ENCODE measurements at regions not wholly inside any gene's neighbourhood (a gene's known extent, or its start where the extent isn't known, plus 50 kb on each side); places are given as distances from the start of the nearest gene placed in this dataset.

GRCh38 chr9:38226491-38226951 is 157.5 kb upstream of the SHB start:
- Histone ChIP-seq H2BK20ac (ENCODE audit: low read length) (no peak overlapping the region), H3K4me3 (ENCODE audit: extremely low read depth in 1 of 4, insufficient read depth in 2 of 4, low read depth in 3 of 4, low read length in 4 of 4) (peak overlapping the region in 1 of 4 experiments; percentile 26; a peak in 1 of 8 replicates), H3K27me3 (replicated peaks in 1 of 4; ENCODE audit: control insufficient read depth in 3 of 4, extremely low read depth in 1 of 4, insufficient read depth in 3 of 4, low read length in 3 of 4) (peaks cover 0 to 9% (median 0%) of the 10 kb centered on the region in 4 experiments; a peak in 4 of 7 replicates), H3K56ac (replicated peaks; ENCODE audit: insufficient read length, low read depth, low read length) (peak overlapping the region; percentile 73), H4K8ac (ENCODE audit: extremely low read depth, insufficient read depth, low read length) (no peak overlapping the region), H3K23ac (ENCODE audit: insufficient read length) (no peak overlapping the region), H3K9ac (replicated peaks in 1 of 4; ENCODE audit: extremely low read depth in 1 of 4, low read depth in 3 of 4, low read length in 3 of 4) (no peak overlapping the region), H3K79me2 (ENCODE audit: control insufficient read depth in 1 of 2, insufficient read depth in 2 of 2, low read length in 2 of 2) (no peaks in the 10 kb centered on the region), H3K4ac (replicated peaks; ENCODE audit: insufficient read length, low read depth, low read length) (no peak overlapping the region), H3K4me2 (ENCODE audit: insufficient read depth in 1 of 2, low read depth in 2 of 2, low read length in 2 of 2) (peak overlapping the region; percentile 18 to 41), H2BK5ac (ENCODE audit: low read depth, low read length) (no peak overlapping the region), H2AK5ac (ENCODE audit: low read depth, low read length) (no peak overlapping the region), H2BK12ac (ENCODE audit: low read depth, low read length) (no peak overlapping the region), H4K20me1 (replicated peaks in 1 of 2; ENCODE audit: control insufficient read depth in 1 of 2, insufficient read depth in 2 of 2, low read length in 2 of 2) (no peaks in the 10 kb centered on the region), H3K9me3 (ENCODE audit: insufficient read depth in 2 of 2, low read depth in 1 of 2, low read length in 1 of 2) (no peaks in the 10 kb centered on the region), H2BK15ac (ENCODE audit: low read length) (no peak overlapping the region), H3K79me1 (ENCODE audit: low read depth, low read length) (no peaks in the 10 kb centered on the region), H3K23me2 (ENCODE audit: low read depth, low read length) (peaks cover 2% of the 10 kb centered on the region; the same call in 1 of the 2 replicates), H2BK120ac (replicated peaks; ENCODE audit: low read depth, low read length) (no peak overlapping the region), H3K27ac (ENCODE audit: low read depth, low read length) (no peak overlapping the region), H2AFZ (ENCODE audit: low read length) (no peak overlapping the region), H4K5ac (ENCODE audit: insufficient read length, low read depth, low read length) (no peak overlapping the region), H3K4me1 (replicated peaks in 1 of 4; ENCODE audit: control insufficient read depth in 3 of 4, insufficient read depth in 4 of 4, low read length in 3 of 4) (peaks cover 0 to 23% (median 5%) of the 10 kb centered on the region in 4 experiments; a peak in 4 of 7 replicates), H4K91ac (replicated peaks; ENCODE audit: insufficient read length, low read length) (no peak overlapping the region), H3K18ac (ENCODE audit: extremely low read depth, low read length) (no peak overlapping the region), H3K14ac (ENCODE audit: insufficient read length) (no peak overlapping the region), H3K36me3 (ENCODE audit: control insufficient read depth in 2 of 4, insufficient read depth in 4 of 4, low read length in 3 of 4) (no peaks in the 10 kb centered on the region)
- 57% methylated on average over 11 of the region's 11 CpGs; no CpG with 5 or more reads in 1 of the 2 experiments for WGBS, 2 experiments (ENCODE audit: extremely low coverage in 1 of 2, insufficient coverage in 1 of 2, insufficient read length in 1 of 2, insufficient replicate concordance in 2 of 2, low coverage in 1 of 2, low lambda C conversion rate in 2 of 2, missing lambda C conversion rate in 1 of 2)
- DNase-seq (ENCODE audit: low read depth in 1 of 2, low spot score in 2 of 2) (no peak), FAIRE-seq (no peak)
- POLR2A ChIA-PET (ENCODE audit: partially characterized antibody), result interaction anchor here (0.6 to 1.4 kb wide), 4 partner anchors 8 to 22 kb away, joined by 3 to 4 read pairs (median 3); no protein-coding TSS in a partner anchor
- CTCF ChIA-PET (ENCODE audit: partially characterized antibody), result interaction anchor here (0.5 to 1.6 kb wide), 7 partner anchors 12 to 566 kb away, joined by 3 to 4 read pairs (median 3); no protein-coding TSS in a partner anchor
- no peak for TF ChIP-seq CREB1 (IDR thresholded peaks at IDR 0.05)
- TF ChIP-seq RXRA (IDR thresholded peaks at IDR 0.05; ENCODE audit: insufficient read depth, low read depth, low read length), result no peak
- TF ChIP-seq HDAC2 (IDR thresholded peaks at IDR 0.05; ENCODE audit: borderline replicate concordance in 1 of 2, low read depth in 2 of 2, low read length in 2 of 2), result no peak
- TF ChIP-seq SAP30 (IDR thresholded peaks at IDR 0.05; ENCODE audit: insufficient read depth, insufficient replicate concordance, low read length), result no peak
- no peak for TF ChIP-seq BCL11A (IDR thresholded peaks at IDR 0.05; ENCODE audit: low read depth in 2 of 2, low read length in 2 of 2)
- TF ChIP-seq ASH2L (IDR thresholded peaks at IDR 0.05; ENCODE audit: low read length), result no peak

All from H1 (cell line).